ENCODE measurements at regions not wholly inside any gene's neighbourhood (a gene's known extent, or its start where the extent isn't known, plus 50 kb on each side); places are given as distances from the start of the nearest gene placed in this dataset.
A peak's percentile ranks its signal among the peaks of the same experiment; 100 is the strongest.

GRCh38 chr19:5397804-5398692 is 57.2 kb upstream of the ZNRF4 start:
- DNase-seq (ENCODE audit: low read depth): no peak
- TF ChIP-seq, protein P1, sequence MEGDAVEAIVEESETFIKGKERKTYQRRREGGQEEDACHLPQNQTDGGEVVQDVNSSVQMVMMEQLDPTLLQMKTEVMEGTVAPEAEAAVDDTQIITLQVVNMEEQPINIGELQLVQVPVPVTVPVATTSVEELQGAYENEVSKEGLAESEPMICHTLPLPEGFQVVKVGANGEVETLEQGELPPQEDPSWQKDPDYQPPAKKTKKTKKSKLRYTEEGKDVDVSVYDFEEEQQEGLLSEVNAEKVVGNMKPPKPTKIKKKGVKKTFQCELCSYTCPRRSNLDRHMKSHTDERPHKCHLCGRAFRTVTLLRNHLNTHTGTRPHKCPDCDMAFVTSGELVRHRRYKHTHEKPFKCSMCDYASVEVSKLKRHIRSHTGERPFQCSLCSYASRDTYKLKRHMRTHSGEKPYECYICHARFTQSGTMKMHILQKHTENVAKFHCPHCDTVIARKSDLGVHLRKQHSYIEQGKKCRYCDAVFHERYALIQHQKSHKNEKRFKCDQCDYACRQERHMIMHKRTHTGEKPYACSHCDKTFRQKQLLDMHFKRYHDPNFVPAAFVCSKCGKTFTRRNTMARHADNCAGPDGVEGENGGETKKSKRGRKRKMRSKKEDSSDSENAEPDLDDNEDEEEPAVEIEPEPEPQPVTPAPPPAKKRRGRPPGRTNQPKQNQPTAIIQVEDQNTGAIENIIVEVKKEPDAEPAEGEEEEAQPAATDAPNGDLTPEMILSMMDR (IDR thresholded peaks at IDR 0.05; ENCODE audit: insufficient read depth, low read depth, low read length, missing control alignments): no peak
- H3K4me3 ChIP-seq (ENCODE audit: low read length): no peak overlapping the region

- no peak for DNase-seq (ENCODE audit: low read depth)
- TF ChIP-seq, protein P1 (IDR thresholded peaks at IDR 0.05; ENCODE audit: insufficient read depth, low read depth, low read length, missing control alignments): no peak
- H3K4me3 ChIP-seq (ENCODE audit: low read length): no peak overlapping the region
Measured at GRCh38 chr19:5398693-5399057, 56.5 kb upstream of the ZNRF4 start.

DNA sequence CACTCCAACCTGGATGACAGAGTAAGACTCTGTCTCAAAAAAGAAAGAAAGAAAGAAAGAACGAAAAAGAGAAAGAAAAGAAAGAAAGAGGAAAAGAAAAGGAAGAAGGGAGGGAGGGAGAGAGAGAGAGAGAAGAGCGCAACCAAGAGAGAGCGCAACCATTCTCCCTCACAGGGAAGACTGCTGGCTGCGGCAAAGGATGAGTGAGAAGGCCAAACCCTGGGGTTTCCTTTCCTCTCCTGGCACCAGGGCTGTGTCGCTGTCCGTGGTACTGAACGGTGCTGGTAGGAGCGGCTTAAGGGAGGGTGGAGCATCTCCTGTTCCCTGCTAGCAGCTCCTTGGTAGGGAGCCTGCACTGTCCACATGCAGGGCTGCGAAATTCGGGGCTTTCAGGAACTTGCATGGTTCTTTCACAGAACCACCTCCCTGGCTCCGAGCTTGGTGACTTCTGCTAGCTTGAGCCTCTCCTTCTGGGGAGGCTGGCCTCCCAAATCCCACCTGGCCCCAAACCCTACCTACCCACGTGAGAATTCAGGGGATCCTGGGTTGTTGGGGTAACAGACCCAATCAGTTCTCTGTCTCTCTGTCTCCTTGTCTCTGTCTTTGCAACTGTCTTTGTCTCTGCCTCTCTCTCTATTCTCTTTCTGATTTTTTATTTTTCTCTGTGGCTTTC is 51.1 kb upstream of the ZNRF4 start:
- DNase-seq (ENCODE audit: low read depth): peak; percentile 81
- TF ChIP-seq, protein P1 (IDR thresholded peaks at IDR 0.05; ENCODE audit: insufficient read depth, low read depth, low read length, missing control alignments): no peak
- H3K4me3 ChIP-seq (ENCODE audit: low read length): no peak overlapping the region

Measured in epithelial cell of esophagus (primary cell).